Fibroblast of pulmonary artery (primary cell): ENCODE measurements at regions not wholly inside any gene's neighbourhood (a gene's known extent, or its start where the extent isn't known, plus 50 kb on each side); places are given as distances from the start of the nearest gene placed in this dataset.
"Not testable (repeated sequence)": the region's sequence is repeated elsewhere in the genome, so short reads cannot be mapped to it uniquely, and the experiment has no call there.

Experiments used
- DNase-seq: peaks from one replicate; pipeline ENCODE4 v3.0.0-alpha.2; 2010; ENCODE audit warnings: low read depth
- H3K4me3 ChIP-seq: replicated peaks from 2 replicates; pipeline ENCODE4 v1.5.1; 2011; ENCODE audit warnings: low read depth, mild to moderate bottlenecking, control low read depth, low read length, moderate library complexity
- CTCF ChIP-seq: IDR thresholded peaks from 2 replicates; pipeline ENCODE4 v1.5.1; 2011; ENCODE audit warnings: mild to moderate bottlenecking, control low read depth, low read length, inconsistent platforms; ENCODE audit errors: missing control alignments

DNA sequence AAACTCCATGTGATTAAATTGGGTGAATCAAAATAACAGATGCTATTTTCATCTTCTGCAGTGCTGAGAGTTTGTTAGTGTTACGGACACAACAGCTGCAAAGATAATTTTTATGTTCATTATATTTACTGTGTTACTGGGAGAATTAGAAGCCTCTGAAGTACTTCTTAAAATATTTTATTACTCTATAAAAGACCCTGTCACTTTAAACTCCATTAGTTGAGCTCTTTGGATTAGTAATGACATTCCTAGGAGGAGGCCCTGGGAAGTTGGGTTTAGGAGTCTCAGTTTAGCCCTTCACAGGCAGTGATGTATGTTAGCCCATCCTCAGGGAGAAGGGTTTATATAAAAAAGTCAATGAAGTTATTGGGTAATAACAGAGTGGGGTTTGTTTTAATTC is 596.7 kb downstream of the JRKL start:
- no peak for DNase-seq
- TF ChIP-seq CTCF: no peak
- H3K4me3 ChIP-seq: no peak overlapping the region

DNA sequence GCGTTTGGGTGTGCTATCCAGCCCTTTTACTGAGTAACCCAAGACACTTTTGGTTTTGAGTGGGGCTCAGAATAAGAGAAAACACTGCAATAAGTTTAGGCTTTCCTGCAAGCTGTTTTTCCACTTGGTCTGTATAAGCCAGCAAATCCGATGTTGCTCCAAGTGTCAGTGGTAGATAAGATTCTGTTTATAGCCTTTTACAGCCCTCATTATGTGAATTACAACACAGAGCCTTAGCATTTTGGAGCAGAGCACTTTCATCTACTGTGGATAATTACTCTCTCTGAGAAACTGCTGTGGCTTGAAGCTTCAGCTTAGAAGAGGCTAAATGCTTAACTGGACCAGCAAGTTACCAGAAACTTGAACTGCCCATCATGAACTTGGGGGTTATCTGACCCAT is 601.1 kb downstream of the JRKL start:
- no peak overlapping the region for H3K4me3 ChIP-seq
- TF ChIP-seq CTCF: no peak
- DNase-seq: no peak

DNA sequence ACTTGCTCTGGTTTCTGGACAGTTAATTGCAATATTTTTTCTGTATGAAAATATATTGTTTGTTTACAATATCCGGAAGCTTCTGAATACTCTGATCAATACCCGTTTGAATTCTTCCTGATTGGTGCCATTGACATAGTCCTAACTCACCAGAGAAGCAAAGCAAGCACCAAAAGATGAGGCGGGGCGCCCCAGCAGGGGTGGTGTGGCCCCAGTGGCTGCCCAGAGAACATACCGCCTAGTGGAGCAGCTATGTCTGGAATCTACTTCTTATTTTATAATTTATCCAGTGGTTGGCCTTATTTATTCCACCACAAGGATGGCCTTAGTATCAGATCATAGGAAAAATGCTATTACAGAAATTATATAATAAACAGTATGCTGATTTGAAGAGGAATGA is 610.7 kb downstream of the JRKL start:
- DNase-seq: no peak
- no peak for TF ChIP-seq CTCF
- no peak overlapping the region for H3K4me3 ChIP-seq

GRCh38 chr11:97007283-97007682 is 617.5 kb downstream of the JRKL start:
- no peak for TF ChIP-seq CTCF
- no peak overlapping the region for H3K4me3 ChIP-seq
- DNase-seq: no peak

- TF ChIP-seq CTCF: no peak
- H3K4me3 ChIP-seq: no peak overlapping the region
- DNase-seq: no peak
These were observed 619.8 kb downstream of the JRKL start for GRCh38 chr11:97009613-97010012.

GRCh38 chr11:97010997-97011396 is 621.2 kb downstream of the JRKL start:
- DNase-seq, H3K4me3 ChIP-seq: not testable (repeated sequence)

DNA sequence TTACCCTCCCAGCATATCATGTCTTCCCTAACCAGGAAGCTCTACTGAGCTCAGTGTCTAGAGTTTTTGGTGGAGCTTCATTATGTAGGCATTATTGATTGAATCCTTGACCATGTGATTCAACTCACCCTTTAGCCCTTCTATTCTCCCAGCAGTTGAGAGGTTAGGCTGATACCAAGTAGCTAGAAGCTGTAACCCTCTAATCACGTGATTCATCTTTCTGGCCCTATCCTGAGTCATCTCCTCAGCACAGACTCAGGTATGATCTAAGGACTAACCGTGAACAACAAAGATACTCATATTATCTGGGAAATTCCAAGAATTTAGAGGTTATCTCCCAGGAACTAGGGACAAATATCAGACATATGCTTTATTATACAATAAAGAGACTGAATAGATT is 625.5 kb downstream of the JRKL start:
- no peak for TF ChIP-seq CTCF
- DNase-seq: no peak
- no peak overlapping the region for H3K4me3 ChIP-seq

DNA sequence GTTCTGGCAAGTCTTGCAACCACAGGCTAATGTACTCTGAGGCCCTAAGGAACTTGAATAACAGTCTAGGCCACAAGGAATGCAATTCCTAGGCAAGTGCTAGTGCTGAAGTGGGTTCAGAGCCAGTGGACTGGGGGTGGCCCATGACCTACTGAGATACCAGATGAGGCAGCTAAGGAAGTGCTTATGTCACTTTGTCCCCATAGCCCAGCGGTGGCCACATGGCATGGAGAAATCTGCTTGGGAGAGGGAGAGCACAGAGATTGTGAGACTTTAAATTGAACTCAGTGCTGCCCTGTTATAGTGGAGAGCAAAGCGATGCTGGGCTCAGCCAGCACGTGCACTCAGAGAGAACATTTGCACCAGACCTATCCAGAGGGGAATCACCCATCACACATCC is 629.5 kb downstream of the JRKL start:
- no peak overlapping the region for H3K4me3 ChIP-seq
- TF ChIP-seq CTCF: no peak
- no peak for DNase-seq
